Gastrocnemius medialis (tissue), 4 donors: ENCODE measurements at regions not wholly inside any gene's neighbourhood (a gene's known extent, or its start where the extent isn't known, plus 50 kb on each side); places are given as distances from the start of the nearest gene placed in this dataset.

Source experiments
- POLR2A ChIP-seq, 2 donors: fragments of 450-650 bp; IDR thresholded peaks; one replicate each; pipeline ENCODE4 v1.6.1; 2017; ENCODE audit warnings: antibody characterized with exemption in 2 of 2, mild to moderate bottlenecking in 2 of 2, moderate library complexity in 2 of 2
- TF ChIP-seq, protein P1 (sequence below), 5 experiments: fragments of 450-650 bp in 3 of 5; fragments of 200-600 bp in 2 of 5; sonication (generic) in 2 of 5; IDR thresholded peaks in 4 of 5; conservative IDR thresholded peaks in 1 of 5; 1 replicate in 4 of 5; 2 replicates in 1 of 5; pipeline ENCODE4 v1.5.1; 2016 to 2019; ENCODE audit warnings: antibody characterized with exemption in 5 of 5, mild to moderate bottlenecking in 3 of 5, moderate library complexity in 3 of 5

DNA sequence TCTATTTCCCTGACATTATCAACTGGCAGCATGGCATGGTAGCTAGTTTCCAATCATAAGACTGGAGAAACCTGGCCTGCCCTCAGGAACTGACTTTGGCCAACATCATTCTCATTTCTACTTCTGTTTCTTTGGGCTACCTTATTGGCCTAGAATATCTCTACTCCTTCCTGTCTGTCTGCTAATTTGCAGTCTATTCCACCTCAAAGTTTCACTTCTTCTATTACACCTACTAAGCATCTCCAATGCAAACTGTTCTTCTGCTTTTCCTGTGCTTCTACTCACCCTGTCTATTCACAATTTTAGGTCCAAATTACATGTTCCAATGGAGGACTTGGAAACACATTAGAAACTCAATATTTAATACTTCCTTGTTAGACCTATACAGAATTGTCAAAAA is 65.6 kb downstream of the ZNF503 start:
- TF ChIP-seq, protein P1, sequence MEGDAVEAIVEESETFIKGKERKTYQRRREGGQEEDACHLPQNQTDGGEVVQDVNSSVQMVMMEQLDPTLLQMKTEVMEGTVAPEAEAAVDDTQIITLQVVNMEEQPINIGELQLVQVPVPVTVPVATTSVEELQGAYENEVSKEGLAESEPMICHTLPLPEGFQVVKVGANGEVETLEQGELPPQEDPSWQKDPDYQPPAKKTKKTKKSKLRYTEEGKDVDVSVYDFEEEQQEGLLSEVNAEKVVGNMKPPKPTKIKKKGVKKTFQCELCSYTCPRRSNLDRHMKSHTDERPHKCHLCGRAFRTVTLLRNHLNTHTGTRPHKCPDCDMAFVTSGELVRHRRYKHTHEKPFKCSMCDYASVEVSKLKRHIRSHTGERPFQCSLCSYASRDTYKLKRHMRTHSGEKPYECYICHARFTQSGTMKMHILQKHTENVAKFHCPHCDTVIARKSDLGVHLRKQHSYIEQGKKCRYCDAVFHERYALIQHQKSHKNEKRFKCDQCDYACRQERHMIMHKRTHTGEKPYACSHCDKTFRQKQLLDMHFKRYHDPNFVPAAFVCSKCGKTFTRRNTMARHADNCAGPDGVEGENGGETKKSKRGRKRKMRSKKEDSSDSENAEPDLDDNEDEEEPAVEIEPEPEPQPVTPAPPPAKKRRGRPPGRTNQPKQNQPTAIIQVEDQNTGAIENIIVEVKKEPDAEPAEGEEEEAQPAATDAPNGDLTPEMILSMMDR (IDR thresholded peaks at IDR 0.05 in 4 of 5, conservative IDR thresholded peaks at IDR 0.05 in 1 of 5), result no peak
- TF ChIP-seq POLR2A (IDR thresholded peaks at IDR 0.05), result no peak
